ENCODE measurements at regions not wholly inside any gene's neighbourhood (a gene's known extent, or its start where the extent isn't known, plus 50 kb on each side); places are given as distances from the start of the nearest gene placed in this dataset.

DNA sequence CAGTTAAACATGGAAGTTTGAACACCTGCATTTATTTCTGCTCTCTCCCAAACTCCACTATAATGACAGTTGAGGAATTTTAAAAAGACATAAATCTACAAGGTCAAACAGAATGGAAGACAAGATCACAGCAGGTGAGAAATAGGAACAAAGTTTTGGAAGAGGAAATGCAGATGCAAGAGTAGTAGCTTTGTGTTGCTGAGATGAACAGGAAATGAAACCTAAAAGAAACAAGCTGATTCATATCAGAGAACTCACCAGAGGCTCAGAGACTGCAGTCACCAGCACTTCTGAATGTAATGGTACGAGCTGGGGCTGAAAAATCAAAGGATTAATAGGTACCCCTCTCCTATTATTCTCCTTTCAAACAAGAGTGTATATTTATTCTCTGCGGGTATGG, 459.9 kb downstream of the RAP2B start (continued):
- no peak for TF ChIP-seq ZSCAN30 (tag by site-specific recombination; IDR thresholded peaks at IDR 0.05)

DNA sequence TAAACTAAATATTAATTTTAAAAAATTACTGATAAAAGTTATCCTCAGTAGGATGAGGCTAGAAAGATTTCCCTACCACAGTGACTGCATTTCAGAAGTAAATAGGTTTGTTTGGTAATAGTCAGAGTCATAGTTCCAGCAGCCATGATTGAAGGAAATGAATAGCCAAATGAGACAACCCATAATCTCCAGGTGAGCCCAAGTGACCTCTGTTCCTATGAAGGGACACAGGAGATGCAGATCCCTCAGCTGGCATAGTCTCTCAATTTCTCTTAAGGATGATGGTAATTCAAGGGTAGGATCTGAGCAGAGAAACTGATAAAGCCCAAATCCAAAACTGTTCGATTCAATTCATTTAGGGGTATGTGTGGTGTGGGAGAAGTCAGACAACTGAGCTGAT, 461.8 kb downstream of the RAP2B start:
- Histone ChIP-seq H3K4me3 (ENCODE audit: low read depth, low read length) (no peak overlapping the region), H3K27ac (ENCODE audit: extremely low read depth, low read depth, low read length) (no peak overlapping the region), H3K36me3 (ENCODE audit: control insufficient read depth in 2 of 2, insufficient read depth in 1 of 2, low read length in 2 of 2) (no peaks in the 10 kb centered on the region), H3K4me1 (ENCODE audit: control insufficient read depth, insufficient read depth, low read length) (no peaks in the 10 kb centered on the region), H3K9me3 (ENCODE audit: control insufficient read depth, insufficient read depth, low read depth, low read length) (no peaks in the 10 kb centered on the region)
- no peak for TF ChIP-seq OSR2 (tag by site-specific recombination; IDR thresholded peaks at IDR 0.05)
- TF ChIP-seq, protein P1, sequence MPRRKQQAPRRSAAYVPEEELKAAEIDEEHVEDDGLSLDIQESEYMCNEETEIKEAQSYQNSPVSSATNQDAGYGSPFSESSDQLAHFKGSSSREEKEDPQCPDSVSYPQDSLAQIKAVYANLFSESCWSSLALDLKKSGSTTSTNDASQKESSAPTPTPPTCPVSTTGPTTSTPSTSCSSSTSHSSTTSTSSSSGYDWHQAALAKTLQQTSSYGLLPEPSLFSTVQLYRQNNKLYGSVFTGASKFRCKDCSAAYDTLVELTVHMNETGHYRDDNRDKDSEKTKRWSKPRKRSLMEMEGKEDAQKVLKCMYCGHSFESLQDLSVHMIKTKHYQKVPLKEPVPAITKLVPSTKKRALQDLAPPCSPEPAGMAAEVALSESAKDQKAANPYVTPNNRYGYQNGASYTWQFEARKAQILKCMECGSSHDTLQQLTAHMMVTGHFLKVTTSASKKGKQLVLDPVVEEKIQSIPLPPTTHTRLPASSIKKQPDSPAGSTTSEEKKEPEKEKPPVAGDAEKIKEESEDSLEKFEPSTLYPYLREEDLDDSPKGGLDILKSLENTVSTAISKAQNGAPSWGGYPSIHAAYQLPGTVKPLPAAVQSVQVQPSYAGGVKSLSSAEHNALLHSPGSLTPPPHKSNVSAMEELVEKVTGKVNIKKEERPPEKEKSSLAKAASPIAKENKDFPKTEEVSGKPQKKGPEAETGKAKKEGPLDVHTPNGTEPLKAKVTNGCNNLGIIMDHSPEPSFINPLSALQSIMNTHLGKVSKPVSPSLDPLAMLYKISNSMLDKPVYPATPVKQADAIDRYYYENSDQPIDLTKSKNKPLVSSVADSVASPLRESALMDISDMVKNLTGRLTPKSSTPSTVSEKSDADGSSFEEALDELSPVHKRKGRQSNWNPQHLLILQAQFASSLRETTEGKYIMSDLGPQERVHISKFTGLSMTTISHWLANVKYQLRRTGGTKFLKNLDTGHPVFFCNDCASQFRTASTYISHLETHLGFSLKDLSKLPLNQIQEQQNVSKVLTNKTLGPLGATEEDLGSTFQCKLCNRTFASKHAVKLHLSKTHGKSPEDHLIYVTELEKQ (tag by site-specific recombination; IDR thresholded peaks at IDR 0.05; ENCODE audit: borderline replicate concordance): no peak
- no peak for TF ChIP-seq ZNF776 (tag by site-specific recombination; IDR thresholded peaks at IDR 0.05; ENCODE audit: borderline replicate concordance)
- TF ChIP-seq, protein P2, sequence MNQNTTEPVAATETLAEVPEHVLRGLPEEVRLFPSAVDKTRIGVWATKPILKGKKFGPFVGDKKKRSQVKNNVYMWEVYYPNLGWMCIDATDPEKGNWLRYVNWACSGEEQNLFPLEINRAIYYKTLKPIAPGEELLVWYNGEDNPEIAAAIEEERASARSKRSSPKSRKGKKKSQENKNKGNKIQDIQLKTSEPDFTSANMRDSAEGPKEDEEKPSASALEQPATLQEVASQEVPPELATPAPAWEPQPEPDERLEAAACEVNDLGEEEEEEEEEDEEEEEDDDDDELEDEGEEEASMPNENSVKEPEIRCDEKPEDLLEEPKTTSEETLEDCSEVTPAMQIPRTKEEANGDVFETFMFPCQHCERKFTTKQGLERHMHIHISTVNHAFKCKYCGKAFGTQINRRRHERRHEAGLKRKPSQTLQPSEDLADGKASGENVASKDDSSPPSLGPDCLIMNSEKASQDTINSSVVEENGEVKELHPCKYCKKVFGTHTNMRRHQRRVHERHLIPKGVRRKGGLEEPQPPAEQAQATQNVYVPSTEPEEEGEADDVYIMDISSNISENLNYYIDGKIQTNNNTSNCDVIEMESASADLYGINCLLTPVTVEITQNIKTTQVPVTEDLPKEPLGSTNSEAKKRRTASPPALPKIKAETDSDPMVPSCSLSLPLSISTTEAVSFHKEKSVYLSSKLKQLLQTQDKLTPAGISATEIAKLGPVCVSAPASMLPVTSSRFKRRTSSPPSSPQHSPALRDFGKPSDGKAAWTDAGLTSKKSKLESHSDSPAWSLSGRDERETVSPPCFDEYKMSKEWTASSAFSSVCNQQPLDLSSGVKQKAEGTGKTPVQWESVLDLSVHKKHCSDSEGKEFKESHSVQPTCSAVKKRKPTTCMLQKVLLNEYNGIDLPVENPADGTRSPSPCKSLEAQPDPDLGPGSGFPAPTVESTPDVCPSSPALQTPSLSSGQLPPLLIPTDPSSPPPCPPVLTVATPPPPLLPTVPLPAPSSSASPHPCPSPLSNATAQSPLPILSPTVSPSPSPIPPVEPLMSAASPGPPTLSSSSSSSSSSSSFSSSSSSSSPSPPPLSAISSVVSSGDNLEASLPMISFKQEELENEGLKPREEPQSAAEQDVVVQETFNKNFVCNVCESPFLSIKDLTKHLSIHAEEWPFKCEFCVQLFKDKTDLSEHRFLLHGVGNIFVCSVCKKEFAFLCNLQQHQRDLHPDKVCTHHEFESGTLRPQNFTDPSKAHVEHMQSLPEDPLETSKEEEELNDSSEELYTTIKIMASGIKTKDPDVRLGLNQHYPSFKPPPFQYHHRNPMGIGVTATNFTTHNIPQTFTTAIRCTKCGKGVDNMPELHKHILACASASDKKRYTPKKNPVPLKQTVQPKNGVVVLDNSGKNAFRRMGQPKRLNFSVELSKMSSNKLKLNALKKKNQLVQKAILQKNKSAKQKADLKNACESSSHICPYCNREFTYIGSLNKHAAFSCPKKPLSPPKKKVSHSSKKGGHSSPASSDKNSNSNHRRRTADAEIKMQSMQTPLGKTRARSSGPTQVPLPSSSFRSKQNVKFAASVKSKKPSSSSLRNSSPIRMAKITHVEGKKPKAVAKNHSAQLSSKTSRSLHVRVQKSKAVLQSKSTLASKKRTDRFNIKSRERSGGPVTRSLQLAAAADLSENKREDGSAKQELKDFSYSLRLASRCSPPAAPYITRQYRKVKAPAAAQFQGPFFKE (tag by site-specific recombination; IDR thresholded peaks at IDR 0.05; ENCODE audit: borderline replicate concordance): no peak
- TF ChIP-seq, protein P3, sequence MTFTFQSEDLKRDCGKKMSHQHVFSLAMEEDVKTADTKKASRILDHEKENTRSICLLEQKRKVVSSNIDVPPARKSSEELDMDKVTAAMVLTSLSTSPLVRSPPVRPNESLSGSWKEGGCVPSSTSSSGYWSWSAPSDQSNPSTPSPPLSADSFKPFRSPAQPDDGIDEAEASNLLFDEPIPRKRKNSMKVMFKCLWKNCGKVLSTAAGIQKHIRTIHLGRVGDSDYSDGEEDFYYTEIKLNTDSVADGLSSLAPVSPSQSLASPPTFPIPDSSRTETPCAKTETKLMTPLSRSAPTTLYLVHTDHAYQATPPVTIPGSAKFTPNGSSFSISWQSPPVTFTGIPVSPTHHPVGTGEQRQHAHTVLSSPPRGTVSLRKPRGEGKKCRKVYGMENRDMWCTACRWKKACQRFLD (tag by site-specific recombination; IDR thresholded peaks at IDR 0.05): no peak
- TF ChIP-seq ZNF473 (tag by site-specific recombination; IDR thresholded peaks at IDR 0.05): no peak
- no peak for TF ChIP-seq ZNF670 (tag by site-specific recombination; IDR thresholded peaks at IDR 0.05; ENCODE audit: low read depth)
- no peak for TF ChIP-seq ZNF560 (tag by site-specific recombination; IDR thresholded peaks at IDR 0.05; ENCODE audit: borderline replicate concordance)
- TF ChIP-seq SP3 (tag by site-specific recombination; IDR thresholded peaks at IDR 0.05): no peak
- TF ChIP-seq ZNF391 (tag by site-specific recombination; IDR thresholded peaks at IDR 0.05; ENCODE audit: borderline replicate concordance, low read depth): no peak
- TF ChIP-seq ZNF341 (tag by site-specific recombination; IDR thresholded peaks at IDR 0.05; ENCODE audit: low read depth): no peak
- TF ChIP-seq ZNF768 (tag by site-specific recombination; IDR thresholded peaks at IDR 0.05): no peak
- no peak for TF ChIP-seq ZNF629 (tag by site-specific recombination; IDR thresholded peaks at IDR 0.05)
- POLR2A ChIA-PET: no interaction called here
- CTCF ChIA-PET: no interaction called here

Data from HEK293 (cell line).